Esophagus squamous epithelium (tissue), 5 donors: ENCODE measurements at regions not wholly inside any gene's neighbourhood (a gene's known extent, or its start where the extent isn't known, plus 50 kb on each side); places are given as distances from the start of the nearest gene placed in this dataset.

Source experiments
- DNase-seq: peaks from one replicate; lab custom pipeline; 2025; lab: John Stamatoyannopoulos, UW
- H3K27ac ChIP-seq, 4 donors: fragments of 200-600 bp; sonication (generic); one replicate each; pipeline ENCODE4 v1.5.1; 2016 to 2019; ENCODE audit warnings: mild to moderate bottlenecking in 1 of 4
- H3K27me3 ChIP-seq, 4 donors: fragments of 200-600 bp; sonication (generic); 1 replicate in 3 of 4; 2 replicates in 1 of 4; pipeline versions ENCODE4 v1.5.1 to v1.6.0; 2017 to 2021; ENCODE audit warnings: antibody characterized with exemption in 1 of 4
- H3K36me3 ChIP-seq, 3 donors: fragments of 200-600 bp; sonication (generic); one replicate each; pipeline ENCODE4 v1.5.1; 2016 to 2019
- H3K4me1 ChIP-seq, 3 donors: fragments of 200-600 bp; sonication (generic); one replicate each; pipeline ENCODE4 v1.5.1; 2017 to 2019
- H3K4me3 ChIP-seq, 4 donors: fragments of 200-600 bp; sonication (generic); 1 replicate in 3 of 4; 2 replicates in 1 of 4; pipeline ENCODE4 v1.5.1; 2016 to 2019; ENCODE audit warnings: mild to moderate bottlenecking in 2 of 4, moderate library complexity in 1 of 4
- H3K9me3 ChIP-seq, 3 donors: fragments of 200-600 bp; sonication (generic); one replicate each; pipeline ENCODE4 v1.5.1; 2016 to 2019
- POLR2A ChIP-seq, 4 donors: fragments of 450-650 bp; IDR thresholded peaks; one replicate each; pipeline ENCODE4 v1.6.1; 2017; ENCODE audit warnings: antibody characterized with exemption in 4 of 4, mild to moderate bottlenecking in 4 of 4, moderate library complexity in 3 of 4
- WGBS, 2 donors: methylation state at CpG; one replicate each; pipeline ENCODE4 v1.1.5; 2018; 5-methylcytosine and 5-hydroxymethylcytosine counted together
- intact Hi-C: fragments of 100-400 bp; cut with DNase I; formaldehyde crosslinking; loops from one replicate; pipeline ENCODE4 v1.15.0; 2022
- TF ChIP-seq, protein P1 (sequence below), 6 experiments: fragments of 450-650 bp in 4 of 6; fragments of 200-600 bp in 2 of 6; sonication (generic) in 2 of 6; IDR thresholded peaks; one replicate each; pipeline ENCODE4 v1.5.1; 2016 to 2019; ENCODE audit warnings: antibody characterized with exemption in 6 of 6, mild to moderate bottlenecking in 4 of 6, moderate library complexity in 4 of 6
- donor health status: DM: yes; HTN: yes; CAD: no.

DNA sequence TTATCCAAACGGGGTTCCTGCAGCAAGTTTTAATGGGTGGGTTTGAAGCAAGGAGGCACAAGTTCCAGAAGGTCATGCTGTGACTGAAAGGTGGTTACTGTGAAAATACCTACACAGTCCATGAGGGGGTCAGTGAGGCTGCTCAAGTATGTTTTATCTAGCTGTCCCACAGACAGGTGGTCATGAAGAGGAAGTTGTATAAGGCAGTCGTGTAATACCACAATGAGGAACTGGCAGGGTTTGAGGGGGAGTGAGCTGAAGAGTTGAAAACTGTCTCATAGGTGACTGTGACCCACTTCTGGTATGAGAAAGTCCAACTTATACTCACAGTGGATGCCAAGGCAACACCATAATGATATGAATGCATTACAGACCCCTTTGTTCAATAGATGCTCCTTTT lies 856.8 kb downstream of the OTOL1 start:
- Histone ChIP-seq H3K36me3 (no peaks in the 10 kb centered on the region), H3K27ac (no peak overlapping the region), H3K9me3 (no peaks in the 10 kb centered on the region), H3K4me3 (no peak overlapping the region), H3K4me1 (no peaks in the 10 kb centered on the region), H3K27me3 (no peaks in the 10 kb centered on the region)
- WGBS, 2 donors: 41 to 44% methylated on average over 2 of the region's 2 CpGs
- no peak for TF ChIP-seq POLR2A (IDR thresholded peaks at IDR 0.05)
- TF ChIP-seq, protein P1, sequence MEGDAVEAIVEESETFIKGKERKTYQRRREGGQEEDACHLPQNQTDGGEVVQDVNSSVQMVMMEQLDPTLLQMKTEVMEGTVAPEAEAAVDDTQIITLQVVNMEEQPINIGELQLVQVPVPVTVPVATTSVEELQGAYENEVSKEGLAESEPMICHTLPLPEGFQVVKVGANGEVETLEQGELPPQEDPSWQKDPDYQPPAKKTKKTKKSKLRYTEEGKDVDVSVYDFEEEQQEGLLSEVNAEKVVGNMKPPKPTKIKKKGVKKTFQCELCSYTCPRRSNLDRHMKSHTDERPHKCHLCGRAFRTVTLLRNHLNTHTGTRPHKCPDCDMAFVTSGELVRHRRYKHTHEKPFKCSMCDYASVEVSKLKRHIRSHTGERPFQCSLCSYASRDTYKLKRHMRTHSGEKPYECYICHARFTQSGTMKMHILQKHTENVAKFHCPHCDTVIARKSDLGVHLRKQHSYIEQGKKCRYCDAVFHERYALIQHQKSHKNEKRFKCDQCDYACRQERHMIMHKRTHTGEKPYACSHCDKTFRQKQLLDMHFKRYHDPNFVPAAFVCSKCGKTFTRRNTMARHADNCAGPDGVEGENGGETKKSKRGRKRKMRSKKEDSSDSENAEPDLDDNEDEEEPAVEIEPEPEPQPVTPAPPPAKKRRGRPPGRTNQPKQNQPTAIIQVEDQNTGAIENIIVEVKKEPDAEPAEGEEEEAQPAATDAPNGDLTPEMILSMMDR (IDR thresholded peaks at IDR 0.05): no peak
- DNase-seq: no peak
- intact Hi-C loops: no loop called here

GRCh38 chr3:162354356-162354755 lies 857.7 kb downstream of the OTOL1 start:
- Histone ChIP-seq H3K27ac (no peak overlapping the region), H3K9me3 (no peaks in the 10 kb centered on the region), H3K4me1 (no peaks in the 10 kb centered on the region), H3K4me3 (no peak overlapping the region), H3K36me3 (no peaks in the 10 kb centered on the region), H3K27me3 (no peaks in the 10 kb centered on the region)
- WGBS, 2 donors: 71 to 95% methylated on average over 1 of the region's 1 CpG
- no peak for TF ChIP-seq POLR2A (IDR thresholded peaks at IDR 0.05)
- TF ChIP-seq, protein P1 (IDR thresholded peaks at IDR 0.05): no peak
- DNase-seq: no peak
- intact Hi-C loops: no loop called here

DNA sequence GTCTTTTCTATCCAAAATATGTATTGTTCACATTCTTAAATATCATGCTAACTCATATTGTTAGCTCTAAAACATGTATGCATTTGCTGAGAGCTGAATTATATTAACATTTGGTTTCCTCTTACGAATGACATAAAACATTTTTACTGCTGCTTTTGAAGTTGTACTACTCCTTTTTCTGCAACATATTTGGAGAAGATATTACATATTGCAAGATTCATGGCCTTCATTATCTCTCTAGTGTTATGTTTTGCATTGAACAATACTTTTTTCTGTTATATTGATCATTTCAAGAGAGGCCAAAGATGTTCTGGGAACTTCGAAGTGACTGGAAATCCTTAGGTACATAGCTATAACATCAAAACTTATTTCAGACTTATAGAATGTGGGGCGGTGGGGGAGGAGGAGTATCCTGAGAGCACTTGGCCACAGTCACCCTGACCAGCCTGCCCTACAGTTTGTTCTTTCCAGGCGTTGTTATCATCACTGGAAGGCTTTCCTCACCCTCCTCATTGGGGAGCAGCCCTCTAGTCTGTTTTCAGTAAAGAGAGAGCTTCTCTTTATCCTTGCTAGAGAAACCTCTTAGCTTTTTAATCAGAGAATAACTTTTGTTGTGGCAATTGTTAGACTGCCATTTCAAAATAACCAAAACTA lies 868.6 kb downstream of the OTOL1 start:
- no peaks in the 10 kb centered on the region for H3K9me3 ChIP-seq
- intact Hi-C loops: no loop called here
- no peak overlapping the region for H3K4me3 ChIP-seq
- WGBS, 2 donors: 65 to 75% methylated on average over 4 of the region's 4 CpGs
- no peaks in the 10 kb centered on the region for H3K27me3 ChIP-seq
- H3K27ac ChIP-seq: no peak overlapping the region
- TF ChIP-seq POLR2A (IDR thresholded peaks at IDR 0.05): no peak
- TF ChIP-seq, protein P1 (IDR thresholded peaks at IDR 0.05): no peak
- no peaks in the 10 kb centered on the region for H3K36me3 ChIP-seq
- DNase-seq: no peak
- no peaks in the 10 kb centered on the region for H3K4me1 ChIP-seq

GRCh38 chr3:162366166-162366766 lies 869.7 kb downstream of the OTOL1 start:
- WGBS, 2 donors: 72 to 74% methylated on average over 4 of the region's 4 CpGs
- TF ChIP-seq POLR2A (IDR thresholded peaks at IDR 0.05): no peak
- TF ChIP-seq, protein P1 (IDR thresholded peaks at IDR 0.05): no peak

DNA sequence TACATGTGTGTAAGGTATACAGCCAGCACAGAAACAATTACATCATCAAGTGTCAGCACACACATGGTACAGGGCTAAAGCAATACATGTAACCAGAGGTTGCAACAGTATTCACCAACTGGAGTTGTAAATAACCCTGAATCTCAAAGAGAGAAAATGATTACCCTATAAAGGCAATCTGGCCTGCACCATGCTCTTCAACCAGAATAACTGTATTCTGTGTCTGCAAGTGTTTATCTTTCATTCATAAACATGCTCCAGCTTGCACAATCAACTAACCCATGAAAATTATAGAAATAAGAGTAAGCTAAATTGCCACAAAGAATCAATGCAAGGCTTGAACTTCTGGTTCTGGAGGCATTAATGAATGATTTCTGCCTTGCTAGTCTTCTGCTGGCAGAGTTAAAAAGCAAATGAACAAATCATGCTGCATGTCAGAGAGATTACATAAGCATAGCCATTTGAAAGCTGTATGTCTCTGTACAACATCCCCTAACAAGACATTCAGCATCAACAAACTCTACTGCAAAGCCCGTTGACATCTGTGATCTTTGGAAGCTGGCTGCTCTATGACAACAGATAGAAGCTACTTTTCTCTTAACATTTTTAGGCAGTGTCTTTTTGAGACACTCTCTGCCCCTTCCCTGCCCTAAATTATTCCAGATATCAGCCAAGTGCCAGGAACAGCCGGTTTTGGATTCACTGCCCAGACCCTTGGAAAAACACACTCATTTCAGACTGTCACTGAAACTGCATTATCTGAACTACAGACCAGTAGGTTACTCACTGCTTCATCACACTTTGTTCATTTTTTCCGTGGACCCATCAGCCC lies 871.0 kb downstream of the OTOL1 start:
- peak overlapping the region in 1 of 4 donors; percentile 14 for H3K27ac ChIP-seq
- TF ChIP-seq, protein P1 (IDR thresholded peaks at IDR 0.05): no peak
- no peak for TF ChIP-seq POLR2A (IDR thresholded peaks at IDR 0.05)
- no peaks in the 10 kb centered on the region for H3K27me3 ChIP-seq
- WGBS, 2 donors: 17% methylated on average over 3 of the region's 3 CpGs
- intact Hi-C loops: no loop called here
- no peak for DNase-seq
- no peaks in the 10 kb centered on the region for H3K4me1 ChIP-seq
- H3K4me3 ChIP-seq: no peak overlapping the region
- H3K36me3 ChIP-seq: no peaks in the 10 kb centered on the region
- H3K9me3 ChIP-seq: no peaks in the 10 kb centered on the region

More at GRCh38 chr3:162366166-162366766, 869.7 kb downstream of the OTOL1 start:
- Histone ChIP-seq H3K4me3 (no peak overlapping the region), H3K36me3 (no peaks in the 10 kb centered on the region), H3K27ac (no peak overlapping the region), H3K27me3 (no peaks in the 10 kb centered on the region), H3K9me3 (no peaks in the 10 kb centered on the region), H3K4me1 (no peaks in the 10 kb centered on the region)
- intact Hi-C loops: no loop called here
- DNase-seq: no peak
